Upper lobe of right lung (tissue), 1 donor: ENCODE measurements at regions not wholly inside any gene's neighbourhood (a gene's known extent, or its start where the extent isn't known, plus 50 kb on each side); places are given as distances from the start of the nearest gene placed in this dataset.
A peak's percentile ranks its signal among the peaks of the same experiment; 100 is the strongest.

Experiments
- ATAC-seq: fragments of 200-7000 bp; cut with Tn5 transposase; one replicate; pipeline ENCODE4 v1.9.1; 2020; ENCODE audit warnings: mild to moderate bottlenecking, moderate library complexity
- DNase-seq: peaks from one replicate; pipeline ENCODE4 v3.0.0-alpha.2; 2020
- H3K27ac ChIP-seq: fragments of 200-600 bp; one replicate; pipeline ENCODE4 v1.8.0; 2022
- H3K27me3 ChIP-seq: fragments of 200-600 bp; one replicate; pipeline ENCODE4 v1.8.0; 2022; ENCODE audit warnings: mild to moderate bottlenecking
- H3K36me3 ChIP-seq: fragments of 200-600 bp; one replicate; pipeline ENCODE4 v1.8.0; 2022
- H3K4me1 ChIP-seq: fragments of 200-600 bp; one replicate; pipeline ENCODE4 v1.8.0; 2022
- H3K4me3 ChIP-seq: fragments of 200-600 bp; one replicate; pipeline ENCODE4 v1.8.0; 2022; ENCODE audit warnings: mild to moderate bottlenecking
- H3K9me3 ChIP-seq: fragments of 200-600 bp; one replicate; pipeline ENCODE4 v1.8.0; 2022
- CTCF ChIP-seq: fragments of 200-600 bp; IDR thresholded peaks from one replicate; pipeline ENCODE4 v1.8.0; 2022; ENCODE audit warnings: antibody characterized with exemption
- intact Hi-C: fragments of 100-400 bp; cut with DNase I; formaldehyde crosslinking; loops from one replicate; pipeline ENCODE4 v1.11.0; 2022
- donor health status: DM: no; HTN: yes; CAD: no; lungs with severe emphysema.

DNA sequence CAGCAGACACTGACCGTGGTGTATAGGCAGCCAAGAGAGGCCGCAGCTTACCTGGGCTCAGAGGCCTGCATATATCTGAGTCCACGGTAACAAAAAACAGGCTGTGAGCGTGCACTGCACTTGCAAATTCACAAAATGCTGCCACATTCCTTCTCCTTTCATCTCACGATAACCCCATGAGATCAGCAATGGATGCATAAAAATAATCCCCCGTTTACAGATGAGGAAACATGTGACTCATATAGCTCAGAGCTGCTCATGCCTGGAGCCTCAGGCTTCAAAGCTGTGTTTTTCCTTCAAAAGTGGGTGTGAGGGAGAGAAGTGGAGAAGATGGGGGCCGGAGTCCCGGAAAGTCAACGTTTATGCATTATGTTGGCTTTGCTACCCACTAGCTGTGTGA, 118.3 kb upstream of the FOXF1 start:
- Histone ChIP-seq H3K27ac (no peak overlapping the region), H3K4me3 (no peak overlapping the region), H3K36me3 (no peaks in the 10 kb centered on the region), H3K9me3 (no peaks in the 10 kb centered on the region), H3K4me1 (peaks cover 20% of the 10 kb centered on the region), H3K27me3 (peaks cover 6% of the 10 kb centered on the region)
- intact Hi-C loops, result no loop called here
- ATAC-seq (no peak), DNase-seq (no peak)
- no peak for TF ChIP-seq CTCF

GRCh38 chr16:86392436-86393152, 117.7 kb upstream of the FOXF1 start:
- Histone ChIP-seq H3K4me3 (no peak overlapping the region), H3K36me3 (no peaks in the 10 kb centered on the region), H3K9me3 (no peaks in the 10 kb centered on the region), H3K27ac (no peak overlapping the region), H3K27me3 (peaks cover 6% of the 10 kb centered on the region), H3K4me1 (peaks cover 20% of the 10 kb centered on the region)
- no peak for TF ChIP-seq CTCF
- intact Hi-C loops, result no loop called here
- ATAC-seq (no peak), DNase-seq (no peak)

GRCh38 chr16:86393907-86394626, 116.3 kb upstream of the FOXF1 start:
- H3K9me3 ChIP-seq, result no peaks in the 10 kb centered on the region
- H3K4me3 ChIP-seq, result no peak overlapping the region
- TF ChIP-seq CTCF, result no peak
- ATAC-seq (no peak), DNase-seq (no peak)
- H3K27ac ChIP-seq, result no peak overlapping the region
- H3K27me3 ChIP-seq, result peaks cover 6% of the 10 kb centered on the region
- intact Hi-C loops, result no loop called here
- peaks cover 18% of the 10 kb centered on the region for H3K4me1 ChIP-seq
- H3K36me3 ChIP-seq, result no peaks in the 10 kb centered on the region

DNA sequence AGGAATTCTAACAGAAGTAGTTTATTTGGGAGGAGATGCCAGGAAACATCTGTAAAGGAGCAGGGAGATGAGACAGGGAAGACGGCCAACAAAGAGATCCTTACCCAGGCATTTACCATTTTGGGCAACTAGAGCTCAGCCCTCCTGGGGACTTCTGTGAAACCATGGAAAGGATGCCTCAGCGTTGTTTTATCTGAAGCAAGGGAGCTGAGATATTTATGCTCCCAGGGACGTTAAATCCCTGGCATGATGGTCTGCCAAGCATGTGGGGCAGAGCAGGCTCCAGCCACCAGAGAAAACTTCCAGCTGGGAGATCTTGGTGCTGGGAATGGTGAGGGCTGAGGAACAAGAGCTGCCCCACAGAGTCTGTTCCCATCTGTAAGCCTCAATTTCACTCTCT, 114.8 kb upstream of the FOXF1 start:
- H3K27ac ChIP-seq, result no peak overlapping the region
- peaks cover 6% of the 10 kb centered on the region for H3K27me3 ChIP-seq
- intact Hi-C loops, result no loop called here
- ATAC-seq (no peak), DNase-seq (no peak)
- TF ChIP-seq CTCF, result no peak
- no peak overlapping the region for H3K4me3 ChIP-seq
- peaks cover 11% of the 10 kb centered on the region for H3K4me1 ChIP-seq
- no peaks in the 10 kb centered on the region for H3K36me3 ChIP-seq
- no peaks in the 10 kb centered on the region for H3K9me3 ChIP-seq

GRCh38 chr16:86396422-86396821, 113.9 kb upstream of the FOXF1 start:
- no peak overlapping the region for H3K4me3 ChIP-seq

More at GRCh38 chr16:86396422-86396821, 113.9 kb upstream of the FOXF1 start:
- Histone ChIP-seq H3K9me3 (no peaks in the 10 kb centered on the region), H3K27me3 (peaks cover 3% of the 10 kb centered on the region), H3K36me3 (no peaks in the 10 kb centered on the region), H3K4me1 (peaks cover 11% of the 10 kb centered on the region), H3K27ac (peak overlapping the region; percentile 51)
- TF ChIP-seq CTCF, result no peak
- intact Hi-C loops, result no loop called here
- DNase-seq, result no peak
- no peak for ATAC-seq
